CD4-positive, alpha-beta T cell (primary cell): ENCODE measurements at regions not wholly inside any gene's neighbourhood (a gene's known extent, or its start where the extent isn't known, plus 50 kb on each side); places are given as distances from the start of the nearest gene placed in this dataset.

Source experiments
- ATAC-seq: fragments of 200-7000 bp; cut with Tn5 transposase; one replicate; pipeline ENCODE4 v1.10.0; 2022; ENCODE audit warnings: mild to moderate bottlenecking; ENCODE audit not compliant: poor library complexity
- CTCF ChIA-PET: fragments of 350-600 bp; sonication (Branson Sonifier 250); formaldehyde crosslinking; loops from one replicate; lab custom pipeline; 2021; ENCODE audit warnings: antibody characterized with exemption, inconsistent platforms; lab: Charles Lee
- POLR2A ChIA-PET: fragments of 350-600 bp; sonication (Branson Sonifier 250); formaldehyde crosslinking; loops from one replicate; lab custom pipeline; 2021; ENCODE audit warnings: antibody characterized with exemption, inconsistent platforms; lab: Charles Lee
- DNase-seq, 14 experiments: peaks; one replicate each; pipeline ENCODE4 v3.0.0-alpha.2; 2013 to 2020; ENCODE audit warnings: mixed read lengths in 2 of 14
- H3K27ac ChIP-seq, 2 donors: one replicate each; pipeline versions ENCODE4 v1.5.1 to v1.7.0; 2013; ENCODE audit warnings: low read length in 2 of 2, low read depth in 1 of 2, mild to moderate bottlenecking in 1 of 2
- H3K27me3 ChIP-seq, 2 experiments: 1 replicate in 1 of 2; 2 replicates in 1 of 2; pipeline versions ENCODE4 v1.6.1 to v1.7.0; 2013; ENCODE audit warnings: low read length in 2 of 2, control low read depth in 1 of 2, mild to moderate bottlenecking in 1 of 2, moderate library complexity in 1 of 2; ENCODE audit not compliant: insufficient read depth in 2 of 2, control insufficient read depth in 1 of 2
- H3K36me3 ChIP-seq: one replicate; pipeline ENCODE4 v1.6.1; 2013; ENCODE audit warnings: low read length, control low read depth; ENCODE audit not compliant: insufficient read depth
- H3K4me1 ChIP-seq: one replicate; pipeline ENCODE4 v1.6.1; 2013; ENCODE audit warnings: low read length, control low read depth; ENCODE audit not compliant: insufficient read depth
- H3K4me3 ChIP-seq: one replicate; pipeline ENCODE4 v1.5.1; 2013; ENCODE audit warnings: mild to moderate bottlenecking, low read length, moderate library complexity
- H3K9me3 ChIP-seq, 2 experiments: 1 replicate in 1 of 2; 2 replicates in 1 of 2; pipeline versions ENCODE4 v1.6.1 to v1.7.0; 2013; ENCODE audit warnings: low read length in 2 of 2, mild to moderate bottlenecking in 2 of 2, control low read depth in 1 of 2, moderate library complexity in 1 of 2; ENCODE audit not compliant: control insufficient read depth in 1 of 2, insufficient read depth in 1 of 2
- H3K27ac Mint-ChIP-seq: one replicate; pipeline ENCODE4 v1.8.0; 2020; ENCODE audit warnings: mixed read lengths
- H3K27me3 Mint-ChIP-seq: one replicate; pipeline ENCODE4 v1.8.0; 2021; ENCODE audit warnings: mixed read lengths
- H3K36me3 Mint-ChIP-seq: one replicate; pipeline ENCODE4 v1.8.0; 2021; ENCODE audit warnings: low read depth, mixed read lengths
- H3K4me1 Mint-ChIP-seq: one replicate; pipeline ENCODE4 v1.8.0; 2021; ENCODE audit warnings: low read depth, mixed read lengths
- H3K4me3 Mint-ChIP-seq: one replicate; pipeline ENCODE4 v1.8.0; 2020; ENCODE audit warnings: mild to moderate bottlenecking, mixed read lengths
- H3K9me3 Mint-ChIP-seq: one replicate; pipeline ENCODE4 v1.8.0; 2020; ENCODE audit warnings: mixed read lengths
- intact Hi-C, 2 experiments: fragments of 100-400 bp; cut with DNase I in 1 of 2; cut with micrococcal nuclease in 1 of 2; formaldehyde crosslinking; loops; one replicate each; pipeline versions ENCODE4 v1.15.1 to v1.9.0; 2023 to 2025; cut with DNase I, micrococcal nuclease
- TF ChIP-seq, protein P1 (sequence below): fragments of 200-600 bp; IDR thresholded peaks from one replicate; pipeline ENCODE4 v1.8.0; 2022; ENCODE audit warnings: antibody characterized with exemption, mild to moderate bottlenecking

DNA sequence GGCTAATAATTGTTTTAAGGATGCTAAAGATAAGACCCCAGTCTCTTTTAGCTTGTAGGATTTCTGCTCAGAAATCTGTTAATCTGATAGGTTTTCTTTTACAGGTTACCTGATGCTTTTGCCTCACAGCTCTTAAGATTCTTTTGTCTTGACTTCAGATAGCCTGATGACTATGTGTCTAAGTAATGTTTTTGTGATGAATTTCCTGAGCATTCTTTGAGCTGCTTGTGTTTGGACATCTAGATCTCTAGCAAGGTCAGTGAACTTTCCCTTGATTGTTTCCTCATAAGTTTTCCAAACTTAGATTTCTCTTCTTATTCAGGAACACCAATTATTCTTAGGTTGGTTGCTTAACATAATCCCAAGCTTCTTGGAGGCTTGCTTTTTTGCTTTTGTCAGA is 104.1 kb downstream of the ZNF518B start:
- TF ChIP-seq, protein P1, sequence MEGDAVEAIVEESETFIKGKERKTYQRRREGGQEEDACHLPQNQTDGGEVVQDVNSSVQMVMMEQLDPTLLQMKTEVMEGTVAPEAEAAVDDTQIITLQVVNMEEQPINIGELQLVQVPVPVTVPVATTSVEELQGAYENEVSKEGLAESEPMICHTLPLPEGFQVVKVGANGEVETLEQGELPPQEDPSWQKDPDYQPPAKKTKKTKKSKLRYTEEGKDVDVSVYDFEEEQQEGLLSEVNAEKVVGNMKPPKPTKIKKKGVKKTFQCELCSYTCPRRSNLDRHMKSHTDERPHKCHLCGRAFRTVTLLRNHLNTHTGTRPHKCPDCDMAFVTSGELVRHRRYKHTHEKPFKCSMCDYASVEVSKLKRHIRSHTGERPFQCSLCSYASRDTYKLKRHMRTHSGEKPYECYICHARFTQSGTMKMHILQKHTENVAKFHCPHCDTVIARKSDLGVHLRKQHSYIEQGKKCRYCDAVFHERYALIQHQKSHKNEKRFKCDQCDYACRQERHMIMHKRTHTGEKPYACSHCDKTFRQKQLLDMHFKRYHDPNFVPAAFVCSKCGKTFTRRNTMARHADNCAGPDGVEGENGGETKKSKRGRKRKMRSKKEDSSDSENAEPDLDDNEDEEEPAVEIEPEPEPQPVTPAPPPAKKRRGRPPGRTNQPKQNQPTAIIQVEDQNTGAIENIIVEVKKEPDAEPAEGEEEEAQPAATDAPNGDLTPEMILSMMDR = no peak
- Histone ChIP-seq H3K36me3 (no peaks in the 10 kb centered on the region), H3K4me1 (no peaks in the 10 kb centered on the region), H3K9me3 (no peaks in the 10 kb centered on the region), H3K4me3 (no peak overlapping the region), H3K27me3 (peaks cover 5 to 10% of the 10 kb centered on the region in 2 experiments), H3K27ac (no peak overlapping the region)
- H3K36me3 Mint-ChIP-seq = no peaks in the 10 kb centered on the region
- no peaks in the 10 kb centered on the region for H3K4me1 Mint-ChIP-seq
- ChIA-PET POLR2A (no interaction called here), CTCF (no interaction called here)
- no peaks in the 10 kb centered on the region for H3K9me3 Mint-ChIP-seq
- H3K27ac Mint-ChIP-seq = no peak overlapping the region
- H3K27me3 Mint-ChIP-seq = peaks cover 40% of the 10 kb centered on the region
- intact Hi-C loops = no loop called here
- no peak for DNase-seq
- ATAC-seq = no peak
- no peak overlapping the region for H3K4me3 Mint-ChIP-seq

DNA sequence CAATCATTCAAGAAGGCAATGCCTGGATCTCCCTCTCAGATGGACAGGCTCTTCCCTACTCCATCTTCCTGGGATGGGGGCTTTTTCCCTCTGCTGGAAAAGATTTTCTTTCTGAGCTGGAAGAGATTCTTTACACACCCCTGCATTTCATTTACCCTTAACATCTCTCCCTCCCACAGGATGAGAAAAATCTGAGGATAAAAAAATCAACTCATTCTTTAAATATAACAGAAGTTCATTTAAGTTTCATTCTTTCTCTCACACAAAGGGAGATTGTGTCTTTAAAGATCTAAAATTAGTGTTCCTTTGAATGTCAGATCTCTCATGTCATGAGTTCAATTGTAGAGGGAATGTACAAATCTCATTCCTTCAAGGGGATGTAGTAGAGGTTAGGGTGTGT is 109.0 kb downstream of the ZNF518B start:
- H3K4me3 Mint-ChIP-seq = no peak overlapping the region
- H3K36me3 Mint-ChIP-seq = no peaks in the 10 kb centered on the region
- Histone ChIP-seq H3K4me3 (no peak overlapping the region), H3K27ac (no peak overlapping the region), H3K9me3 (no peaks in the 10 kb centered on the region), H3K36me3 (no peaks in the 10 kb centered on the region), H3K27me3 (no peaks in the 10 kb centered on the region), H3K4me1 (no peaks in the 10 kb centered on the region)
- no peak for ATAC-seq
- H3K27me3 Mint-ChIP-seq = peaks cover 23% of the 10 kb centered on the region
- no peaks in the 10 kb centered on the region for H3K9me3 Mint-ChIP-seq
- TF ChIP-seq, protein P1 = no peak
- ChIA-PET POLR2A (no interaction called here), CTCF (no interaction called here)
- no peak for DNase-seq
- no peak overlapping the region for H3K27ac Mint-ChIP-seq
- H3K4me1 Mint-ChIP-seq = no peaks in the 10 kb centered on the region
- intact Hi-C loops = no loop called here

DNA sequence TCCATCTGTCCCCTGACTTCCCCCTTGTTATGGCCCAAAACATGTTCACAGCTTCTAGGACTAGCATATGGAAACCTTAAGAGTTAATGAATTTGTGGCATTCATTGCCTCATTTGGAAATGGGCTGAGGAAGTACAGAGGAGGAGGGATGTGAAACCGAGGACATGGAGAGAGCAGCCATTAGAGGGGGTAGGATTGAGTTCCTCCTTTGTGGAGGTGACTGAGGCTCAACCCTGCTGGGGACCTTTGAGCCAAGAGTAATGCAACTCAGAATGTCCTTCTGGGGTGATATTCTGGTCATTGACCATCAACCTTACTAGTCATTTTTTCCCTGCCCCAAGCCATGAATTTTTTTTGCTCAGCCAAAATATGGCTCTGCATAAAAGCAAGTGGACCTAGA is 109.4 kb downstream of the ZNF518B start:
- no peaks in the 10 kb centered on the region for H3K36me3 Mint-ChIP-seq
- Histone ChIP-seq H3K4me3 (no peak overlapping the region), H3K27me3 (no peaks in the 10 kb centered on the region), H3K4me1 (no peaks in the 10 kb centered on the region), H3K9me3 (no peaks in the 10 kb centered on the region), H3K27ac (no peak overlapping the region), H3K36me3 (no peaks in the 10 kb centered on the region)
- TF ChIP-seq, protein P1 = no peak
- H3K9me3 Mint-ChIP-seq = no peaks in the 10 kb centered on the region
- no peak for ATAC-seq
- no peak overlapping the region for H3K27ac Mint-ChIP-seq
- DNase-seq = no peak
- no peaks in the 10 kb centered on the region for H3K4me1 Mint-ChIP-seq
- peaks cover 23% of the 10 kb centered on the region for H3K27me3 Mint-ChIP-seq
- CTCF ChIA-PET = no interaction called here
- intact Hi-C loops = no loop called here
- H3K4me3 Mint-ChIP-seq = no peak overlapping the region
- POLR2A ChIA-PET = no interaction called here
